ENCODE measurements at regions not wholly inside any gene's neighbourhood (a gene's known extent, or its start where the extent isn't known, plus 50 kb on each side); places are given as distances from the start of the nearest gene placed in this dataset.
A peak's percentile ranks its signal among the peaks of the same experiment; 100 is the strongest.
"Not testable (repeated sequence)": the region's sequence is repeated elsewhere in the genome, so short reads cannot be mapped to it uniquely, and the experiment has no call there.

GRCh38 chr4:134787315-134787714, 585.7 kb upstream of the PABPC4L start:
- no peak for ATAC-seq
- DNase-seq = no peak
- intact Hi-C loops (cut with micrococcal nuclease) = no loop called here

- DNase-seq = no peak
- intact Hi-C loops (cut with micrococcal nuclease) = no loop called here
- no peak for ATAC-seq
Observed at GRCh38 chr4:134780244-134780643, 578.7 kb upstream of the PABPC4L start.

DNA sequence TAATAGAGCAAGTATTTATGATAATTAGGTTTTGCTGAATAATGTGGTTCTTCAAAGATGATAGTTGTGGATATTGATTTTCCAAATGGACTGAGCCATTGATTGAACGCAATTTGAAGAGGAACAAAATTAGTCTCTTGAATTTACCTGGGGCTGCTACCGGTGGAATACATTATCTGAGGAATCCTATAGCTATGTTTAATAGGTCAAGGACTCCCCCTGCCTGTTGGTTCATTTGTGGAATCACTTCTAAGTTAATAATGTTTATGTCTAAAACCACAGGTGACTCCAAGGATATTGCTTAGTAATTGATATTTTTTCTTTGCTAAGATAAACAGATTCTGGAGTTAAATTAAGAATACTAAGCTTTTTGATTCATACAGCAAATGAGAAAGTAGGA, 576.0 kb upstream of the PABPC4L start:
- no peak for DNase-seq
- intact Hi-C loops (cut with micrococcal nuclease) = no loop called here
- ATAC-seq = no peak

DNA sequence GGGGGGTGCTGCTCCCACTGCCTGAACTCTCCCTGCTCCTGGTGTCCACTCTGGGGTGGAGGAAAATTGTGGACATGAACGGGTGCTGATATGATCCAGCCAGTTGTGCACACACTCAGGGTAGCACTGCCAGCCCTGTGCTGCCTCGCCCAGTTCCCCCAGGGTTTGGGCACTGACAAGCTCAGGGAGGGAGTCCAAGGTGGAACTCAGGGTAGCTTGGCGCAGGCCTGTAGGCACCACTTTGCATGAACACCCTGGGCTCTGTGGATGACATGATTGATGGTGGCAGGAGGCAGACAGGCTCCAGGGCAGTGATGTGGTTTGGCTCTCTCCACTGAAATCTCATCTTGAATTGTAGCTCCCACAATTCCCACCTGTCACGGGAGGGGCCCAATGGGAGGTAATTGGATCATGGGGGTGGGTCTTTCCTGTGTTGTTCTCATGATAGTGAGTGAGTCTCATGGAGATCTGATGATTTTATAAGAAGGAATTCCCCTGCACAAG, 572.0 kb upstream of the PABPC4L start:
- ATAC-seq (no peak), DNase-seq (peak; percentile 8)
- intact Hi-C loops (cut with micrococcal nuclease) = no loop called here

GRCh38 chr4:134762053-134762452, 560.5 kb upstream of the PABPC4L start:
- DNase-seq (no peak), ATAC-seq (no peak)

DNA sequence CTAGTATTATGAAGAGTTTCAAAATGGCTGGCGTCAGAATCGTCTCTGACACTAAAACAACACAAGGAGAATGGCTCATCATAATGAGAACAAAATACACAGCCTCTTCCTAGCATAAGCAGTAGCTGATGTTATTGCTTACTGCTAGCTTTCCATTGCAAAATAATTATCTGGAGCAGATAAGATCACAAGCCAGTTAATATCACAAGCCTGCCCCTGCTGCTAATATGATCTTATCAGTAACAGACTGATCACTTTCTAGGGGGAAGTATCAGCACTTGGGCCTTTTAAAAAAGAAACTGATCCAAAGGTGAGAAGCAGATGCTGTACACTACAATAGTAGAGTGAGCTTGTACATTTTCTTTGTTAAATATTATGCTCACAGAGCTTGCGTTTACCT, 554.8 kb upstream of the PABPC4L start:
- no peak for ATAC-seq
- no peak for DNase-seq
- intact Hi-C loops (cut with micrococcal nuclease) = no loop called here

More at GRCh38 chr4:134762053-134762452, 560.5 kb upstream of the PABPC4L start:
- intact Hi-C loops (cut with micrococcal nuclease) = no loop called here

- DNase-seq (no peak), ATAC-seq (no peak)
- intact Hi-C loops (cut with micrococcal nuclease) = no loop called here
Observed at GRCh38 chr4:134754301-134755019, 552.9 kb upstream of the PABPC4L start.

- DNase-seq = no peak
- ATAC-seq = no peak
- intact Hi-C loops (cut with micrococcal nuclease) = no loop called here
Observed at GRCh38 chr4:134753390-134753789, 551.8 kb upstream of the PABPC4L start.

DNA sequence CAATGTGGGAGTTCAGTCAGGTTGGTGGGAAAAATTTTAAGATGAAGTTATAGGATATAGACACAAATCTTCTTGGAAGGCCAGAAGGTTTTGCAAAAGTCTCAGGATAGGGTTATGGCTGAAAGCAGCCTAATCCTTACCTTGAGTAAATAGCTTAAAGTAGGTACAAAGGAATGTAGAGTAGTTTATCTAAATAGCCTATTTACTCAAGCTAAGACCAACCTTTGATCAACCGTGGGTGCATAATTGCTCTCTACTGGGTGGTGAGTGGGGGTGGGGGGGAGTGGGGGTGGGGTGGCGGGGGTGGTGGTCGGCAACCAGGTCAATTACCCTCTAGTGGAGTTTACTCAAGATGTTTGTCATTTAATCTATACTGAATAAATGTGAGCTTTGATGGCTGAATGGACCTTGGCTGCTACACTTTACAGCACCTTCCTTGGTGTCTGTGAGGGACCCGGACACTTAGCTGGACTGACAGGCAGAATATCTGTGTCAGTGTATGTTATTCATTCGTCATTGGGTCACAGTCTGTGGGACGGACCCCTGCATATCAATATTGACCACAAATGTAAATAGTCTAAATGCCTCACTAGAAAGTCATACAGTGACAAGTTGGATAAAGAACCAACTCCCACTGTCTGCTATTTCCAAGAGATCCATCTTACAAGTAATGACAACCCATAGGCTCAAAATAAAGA, 545.7 kb upstream of the PABPC4L start:
- ATAC-seq (no peak), DNase-seq (no peak)
- intact Hi-C loops (cut with micrococcal nuclease) = no loop called here

DNA sequence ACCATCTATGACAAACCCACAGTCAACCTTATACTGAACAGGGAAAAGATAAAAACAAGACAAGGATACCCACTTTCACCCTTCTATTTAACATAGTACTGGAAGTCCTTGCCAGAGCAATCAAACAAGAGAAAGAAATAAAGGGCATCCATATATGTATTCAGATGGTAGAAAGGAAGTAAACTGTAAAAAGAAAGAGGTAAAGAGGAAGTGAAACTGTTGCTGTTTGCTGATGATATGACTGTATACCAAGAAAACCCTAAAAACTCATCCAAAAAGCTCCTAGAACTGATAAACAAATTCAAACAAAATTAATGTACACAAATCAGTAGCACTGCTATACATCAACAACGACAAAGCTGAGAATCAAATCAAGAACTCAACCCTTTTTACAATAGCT, 538.7 kb upstream of the PABPC4L start:
- DNase-seq (no peak), ATAC-seq (no peak)
- intact Hi-C loops (cut with micrococcal nuclease) = no loop called here

DNA sequence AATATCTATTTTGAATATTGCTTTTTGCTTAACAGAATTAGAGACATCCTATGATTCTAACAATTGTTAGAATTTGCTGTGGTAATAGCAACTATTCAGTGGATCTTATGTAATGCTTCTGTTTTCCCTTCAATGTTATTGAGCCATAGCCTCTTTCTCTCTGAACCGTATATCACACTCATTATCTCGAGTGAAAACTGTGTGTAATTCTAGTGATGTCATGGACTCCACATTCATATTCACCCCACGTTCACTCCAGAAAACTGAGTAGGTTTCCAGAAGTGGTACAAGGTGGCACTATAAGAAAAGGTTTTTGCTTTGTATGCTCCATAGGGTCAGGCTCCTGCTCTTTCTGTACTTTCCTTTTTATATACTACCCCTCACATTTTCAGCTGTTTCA, 534.3 kb upstream of the PABPC4L start:
- ATAC-seq (no peak), DNase-seq (no peak)
- intact Hi-C loops (cut with micrococcal nuclease) = no loop called here

GRCh38 chr4:134727696-134728095, 526.1 kb upstream of the PABPC4L start:
- no peak for ATAC-seq
- intact Hi-C loops (cut with micrococcal nuclease) = no loop called here
- DNase-seq = no peak

DNA sequence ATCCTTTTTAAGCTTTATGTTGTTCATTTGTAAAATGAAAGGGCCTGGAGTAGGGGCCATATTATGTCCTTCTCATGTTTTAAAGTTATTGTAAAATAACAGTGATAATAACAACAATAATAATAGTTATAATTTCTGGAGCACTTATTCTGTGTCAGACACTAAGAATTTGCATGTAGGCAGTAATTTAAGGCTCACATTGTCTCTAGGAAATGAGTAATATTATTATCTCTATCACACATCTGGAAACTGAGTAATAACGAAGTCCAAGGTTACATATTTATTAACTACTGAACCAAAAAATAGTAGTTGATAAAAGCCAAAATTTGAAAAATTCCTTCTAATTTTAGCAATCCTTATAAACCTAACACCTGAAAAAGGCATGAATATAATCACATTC, 520.7 kb upstream of the PABPC4L start:
- intact Hi-C loops (cut with micrococcal nuclease) = no loop called here
- no peak for ATAC-seq

DNA sequence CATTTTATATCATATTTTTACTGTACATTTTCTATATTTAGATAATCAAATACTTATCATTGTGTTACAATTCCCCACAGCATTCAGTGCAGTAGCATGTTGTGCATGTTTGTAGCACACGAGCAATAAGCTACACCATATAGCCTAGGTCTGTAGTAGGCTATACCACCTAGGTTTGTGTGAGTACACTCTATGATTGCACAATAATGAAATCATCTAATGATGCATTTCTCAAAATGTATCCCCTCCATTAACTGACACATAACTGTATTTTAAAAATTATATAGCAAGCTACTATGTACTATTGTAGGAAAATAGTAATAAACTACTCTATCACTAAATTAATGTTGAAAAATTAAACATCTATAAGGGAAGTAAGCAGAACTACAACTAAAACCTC, 518.4 kb upstream of the PABPC4L start:
- intact Hi-C loops (cut with micrococcal nuclease) = no loop called here
- ATAC-seq = no peak
- DNase-seq = no peak

More for the DNA sequence above, 520.7 kb upstream of the PABPC4L start:
- no peak for DNase-seq

DNA sequence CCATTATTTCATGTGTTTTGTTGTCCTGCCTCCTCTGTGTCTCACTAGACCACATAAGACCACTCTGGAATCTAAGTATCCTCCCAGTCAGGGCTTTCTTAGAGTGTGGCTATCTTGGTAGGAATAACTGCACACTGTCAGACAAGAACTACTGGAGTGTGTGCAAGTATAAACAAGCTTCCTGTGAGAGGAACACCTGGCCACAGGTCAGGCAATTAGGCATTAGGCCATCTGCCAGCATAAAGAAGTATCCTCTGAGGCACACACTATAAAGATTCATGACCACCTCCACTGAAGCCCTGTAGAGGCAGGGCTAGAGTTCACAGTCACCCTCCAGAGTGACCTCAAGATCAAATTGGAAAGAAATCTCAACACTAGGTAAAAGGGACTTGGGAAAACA, 507.0 kb upstream of the PABPC4L start:
- ATAC-seq (no peak), DNase-seq (no peak)
- intact Hi-C loops (cut with micrococcal nuclease) = no loop called here

- no peak for DNase-seq
- no peak for ATAC-seq
- intact Hi-C loops (cut with micrococcal nuclease) = no loop called here
Observed at GRCh38 chr4:134708026-134708425, 506.4 kb upstream of the PABPC4L start.

GRCh38 chr4:134702374-134702773, 500.8 kb upstream of the PABPC4L start:
- DNase-seq = no peak
- ATAC-seq = no peak
- intact Hi-C loops (cut with micrococcal nuclease) = no loop called here

- ATAC-seq = no peak
- DNase-seq = no peak
- intact Hi-C loops (cut with micrococcal nuclease) = no loop called here
Observed at GRCh38 chr4:134700251-134700650, 498.7 kb upstream of the PABPC4L start.

DNA sequence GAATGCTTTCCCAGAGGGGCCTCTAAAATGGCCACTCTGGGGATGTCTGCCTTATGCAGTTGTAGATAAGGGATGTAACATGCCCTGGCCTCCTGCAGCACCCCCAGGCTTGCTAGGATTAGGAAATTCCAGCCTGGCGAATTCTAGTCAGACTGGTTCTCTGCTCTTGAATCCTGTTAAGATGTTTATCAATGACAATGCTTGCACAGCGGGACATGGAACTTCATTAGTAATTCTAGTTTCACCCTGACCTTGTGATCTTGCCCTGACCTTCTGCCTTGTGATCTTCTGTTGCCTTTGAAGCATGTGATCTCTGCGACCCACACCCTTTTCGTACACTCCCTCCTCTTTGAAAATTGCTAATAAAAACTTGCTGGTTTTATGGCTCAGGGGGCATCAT, 497.2 kb upstream of the PABPC4L start:
- intact Hi-C loops (cut with micrococcal nuclease); DNase-seq; ATAC-seq: not testable (repeated sequence)

DNA sequence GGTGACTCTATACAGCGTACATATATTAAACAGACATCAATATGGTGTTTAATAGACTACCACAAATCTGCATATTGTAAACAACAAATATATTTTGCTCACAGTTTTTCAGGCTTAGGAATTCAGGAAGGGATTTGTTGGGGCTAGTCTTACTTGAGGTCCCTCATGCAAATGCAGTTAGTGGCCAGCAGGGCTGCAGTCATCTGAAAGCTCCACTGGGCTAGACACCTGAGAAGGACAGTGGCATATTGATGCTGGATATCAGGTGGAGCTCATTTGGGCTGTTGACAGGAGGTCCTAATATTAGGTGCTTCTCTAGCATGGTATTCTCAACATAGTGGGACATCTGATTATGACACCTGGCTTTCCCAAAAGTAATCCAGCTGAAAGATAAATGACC, 493.8 kb upstream of the PABPC4L start:
- no peak for ATAC-seq
- intact Hi-C loops (cut with micrococcal nuclease) = no loop called here
- DNase-seq = no peak

- ATAC-seq (no peak), DNase-seq (no peak)
- intact Hi-C loops (cut with micrococcal nuclease) = no loop called here
Observed at GRCh38 chr4:134691915-134692314, 490.3 kb upstream of the PABPC4L start.

All from left ventricle myocardium superior (tissue), 1 donor.